ENCODE measurements at regions not wholly inside any gene's neighbourhood (a gene's known extent, or its start where the extent isn't known, plus 50 kb on each side); places are given as distances from the start of the nearest gene placed in this dataset.

DNA sequence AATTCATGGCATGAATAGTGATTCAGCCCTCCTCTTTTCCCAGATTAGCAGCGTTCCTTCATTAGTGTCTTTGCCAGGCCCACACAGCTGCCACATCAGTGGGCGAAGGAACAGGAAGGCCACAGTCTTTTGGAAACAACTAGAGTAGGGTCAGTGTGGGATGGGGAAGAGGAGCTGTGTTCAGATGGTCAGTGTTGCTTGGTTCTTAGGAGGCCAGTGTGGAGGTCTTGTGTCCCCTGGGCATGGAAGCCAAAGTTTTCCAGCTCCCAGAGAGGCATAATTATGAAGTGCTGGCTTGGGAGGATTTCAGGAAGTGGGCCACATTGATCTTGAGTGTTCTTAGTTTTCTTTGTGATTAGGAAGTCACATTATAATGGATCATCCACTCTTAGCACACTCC lies 269.6 kb downstream of the PSAT1 start:
- TF ChIP-seq, protein P1, sequence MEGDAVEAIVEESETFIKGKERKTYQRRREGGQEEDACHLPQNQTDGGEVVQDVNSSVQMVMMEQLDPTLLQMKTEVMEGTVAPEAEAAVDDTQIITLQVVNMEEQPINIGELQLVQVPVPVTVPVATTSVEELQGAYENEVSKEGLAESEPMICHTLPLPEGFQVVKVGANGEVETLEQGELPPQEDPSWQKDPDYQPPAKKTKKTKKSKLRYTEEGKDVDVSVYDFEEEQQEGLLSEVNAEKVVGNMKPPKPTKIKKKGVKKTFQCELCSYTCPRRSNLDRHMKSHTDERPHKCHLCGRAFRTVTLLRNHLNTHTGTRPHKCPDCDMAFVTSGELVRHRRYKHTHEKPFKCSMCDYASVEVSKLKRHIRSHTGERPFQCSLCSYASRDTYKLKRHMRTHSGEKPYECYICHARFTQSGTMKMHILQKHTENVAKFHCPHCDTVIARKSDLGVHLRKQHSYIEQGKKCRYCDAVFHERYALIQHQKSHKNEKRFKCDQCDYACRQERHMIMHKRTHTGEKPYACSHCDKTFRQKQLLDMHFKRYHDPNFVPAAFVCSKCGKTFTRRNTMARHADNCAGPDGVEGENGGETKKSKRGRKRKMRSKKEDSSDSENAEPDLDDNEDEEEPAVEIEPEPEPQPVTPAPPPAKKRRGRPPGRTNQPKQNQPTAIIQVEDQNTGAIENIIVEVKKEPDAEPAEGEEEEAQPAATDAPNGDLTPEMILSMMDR (IDR thresholded peaks at IDR 0.05): no peak
- TF ChIP-seq POLR2A (IDR thresholded peaks at IDR 0.05): no peak

Data from breast epithelium (tissue), 3 donors.